A549 (cell line): ENCODE measurements at regions not wholly inside any gene's neighbourhood (a gene's known extent, or its start where the extent isn't known, plus 50 kb on each side); places are given as distances from the start of the nearest gene placed in this dataset.

ENCODE experiments used
- CTCF ChIP-seq: fragments of >200 bp; sonication (Bioruptor Twin); formaldehyde crosslinking; IDR thresholded peaks from 3 replicates; pipeline ENCODE4 v1.5.1; 2016
- MAZ ChIP-seq: fragments of 150-350 bp; IDR thresholded peaks from 2 replicates; pipeline ENCODE4 v1.6.1; 2014; ENCODE audit warnings: antibody characterized with exemption, low read depth, low read length, borderline replicate concordance
- NPAS2 ChIP-seq: fragments of 250-450 bp; sonication (Bioruptor Pico); IDR thresholded peaks from 2 replicates; pipeline ENCODE4 v1.8.0; 2022; ENCODE audit warnings: mild to moderate bottlenecking, moderate library complexity, borderline replicate concordance
- PBX3 ChIP-seq: IDR thresholded peaks from 2 replicates; pipeline ENCODE4 v1.6.1; 2012
- POLR2A ChIP-seq: IDR thresholded peaks from 2 replicates; pipeline ENCODE4 v1.6.1; 2012; ENCODE audit warnings: mild to moderate bottlenecking, low read length
- RAD21 ChIP-seq, 2 experiments: fragments of >200 bp in 1 of 2; sonication (Bioruptor Twin) in 1 of 2; formaldehyde crosslinking in 1 of 2; IDR thresholded peaks in 1 of 2; conservative IDR thresholded peaks in 1 of 2; 2 replicates in 1 of 2; 3 replicates in 1 of 2; pipeline ENCODE4 v1.6.1; 2012 to 2018; ENCODE audit warnings: inconsistent platforms in 1 of 2
- RCOR1 ChIP-seq: fragments of 150-350 bp; IDR thresholded peaks from 2 replicates; pipeline ENCODE4 v1.6.1; 2014; ENCODE audit warnings: antibody characterized with exemption, low read length, low read depth

- TF ChIP-seq RCOR1 (no peak), POLR2A (no peak), NPAS2 (CRISPR knock-in tag) (no peak), CTCF (no peak), RAD21 (conservative IDR thresholded peaks at IDR 0.05 in 1 of 2, IDR thresholded peaks at IDR 0.05 in 1 of 2) (no peak), PBX3 (no peak), MAZ (no peak)
Measured at GRCh38 chr2:3104261-3104660, 273.4 kb downstream of the EIPR1 start.
